Posterior cingulate gyrus (tissue), 11 donors: ENCODE measurements at regions not wholly inside any gene's neighbourhood (a gene's known extent, or its start where the extent isn't known, plus 50 kb on each side); places are given as distances from the start of the nearest gene placed in this dataset.
"Not testable (repeated sequence)": the region's sequence is repeated elsewhere in the genome, so short reads cannot be mapped to it uniquely, and the experiment has no call there.

Source experiments
- DNase-seq, 10 donors: peaks; one replicate each; pipeline versions ENCODE4 v3.0.0 to v3.0.0-alpha.2; 2020 to 2021; ENCODE audit warnings: mixed read lengths in 3 of 10
- intact Hi-C: fragments of 100-400 bp; cut with DNase I; formaldehyde crosslinking; loops from one replicate; pipeline ENCODE4 v1.15.1; 2023

DNA sequence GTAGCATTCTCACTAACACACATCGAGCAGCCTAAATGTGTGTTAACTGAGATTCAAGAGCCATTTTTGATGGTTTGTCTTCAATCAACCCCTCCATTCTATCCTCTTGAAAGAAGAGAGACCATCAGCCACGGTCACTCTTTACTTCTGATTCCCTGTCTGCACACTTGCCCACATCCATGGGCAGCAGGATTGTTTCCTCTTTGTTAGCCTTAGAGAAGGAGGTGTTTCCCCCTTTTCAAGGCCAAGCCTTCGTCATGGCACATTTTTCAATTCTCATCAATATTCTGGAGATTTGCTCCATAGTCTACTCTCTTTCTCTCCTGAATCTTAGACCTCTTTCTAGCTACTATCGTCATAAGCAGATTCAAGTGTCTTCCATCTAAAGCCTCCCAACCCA is 522.4 kb upstream of the NAALADL2 start:
- DNase-seq: no peak
- intact Hi-C loops: no loop called here

DNA sequence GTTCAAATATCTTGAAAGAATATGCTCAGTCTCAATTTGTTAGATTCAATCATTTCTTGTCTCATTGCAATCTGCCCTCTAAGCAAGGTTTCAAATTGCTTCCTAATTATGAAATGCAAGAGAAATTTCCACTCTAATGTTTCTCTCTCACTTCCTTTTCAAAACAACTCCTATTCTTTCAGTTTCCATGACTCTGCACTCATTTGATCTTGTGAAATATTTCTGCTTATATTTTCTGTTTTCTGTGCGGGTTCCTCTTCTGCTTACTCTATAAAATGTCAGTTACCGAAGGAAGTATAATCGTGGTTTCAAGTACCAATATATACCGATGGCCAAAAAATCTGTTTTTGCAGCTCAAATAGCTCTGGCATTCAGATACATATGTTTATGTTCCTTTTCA is 521.9 kb upstream of the NAALADL2 start:
- no peak for DNase-seq

GRCh38 chr3:174340624-174341587 is 518.2 kb upstream of the NAALADL2 start:
- intact Hi-C loops: no loop called here
- no peak for DNase-seq

More for the DNA sequence above, 521.9 kb upstream of the NAALADL2 start:
- intact Hi-C loops: no loop called here

GRCh38 chr3:174342171-174342570 is 517.0 kb upstream of the NAALADL2 start:
- DNase-seq: no peak
- intact Hi-C loops: no loop called here

DNA sequence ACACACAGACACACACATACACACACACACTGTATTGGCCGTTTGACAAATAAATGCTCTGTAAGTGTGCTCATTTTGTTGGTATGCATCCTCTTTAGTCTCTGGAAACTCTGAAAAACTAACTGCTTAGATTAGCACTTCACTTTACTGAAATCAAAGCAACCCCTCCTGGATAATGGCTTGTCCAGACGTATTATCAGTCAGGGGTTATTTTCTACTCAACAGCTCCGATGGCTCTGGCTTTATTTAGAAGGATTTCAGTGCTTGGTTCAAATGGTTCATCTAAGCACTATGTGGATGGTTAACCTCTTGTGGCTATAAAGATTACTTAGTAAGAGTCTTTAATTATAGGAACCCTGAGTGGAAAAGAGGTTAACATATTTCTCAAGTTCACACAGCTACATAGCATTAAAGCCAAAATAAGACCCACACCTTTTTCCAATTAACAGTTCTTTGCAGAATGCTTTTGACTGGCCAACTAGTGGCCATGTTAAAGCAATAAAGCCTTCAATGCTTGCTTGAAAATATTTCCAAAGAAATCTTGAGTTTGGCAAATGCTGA is 516.1 kb upstream of the NAALADL2 start:
- DNase-seq: no peak
- intact Hi-C loops: no loop called here

- intact Hi-C loops: no loop called here
- DNase-seq: no peak
Observed at GRCh38 chr3:174346141-174346540, 513.0 kb upstream of the NAALADL2 start.

- no peak for DNase-seq
- intact Hi-C loops: no loop called here
Observed at GRCh38 chr3:174346571-174346970, 512.6 kb upstream of the NAALADL2 start.

GRCh38 chr3:174347474-174348138 is 511.5 kb upstream of the NAALADL2 start:
- intact Hi-C loops: no loop called here
- DNase-seq: no peak

DNA sequence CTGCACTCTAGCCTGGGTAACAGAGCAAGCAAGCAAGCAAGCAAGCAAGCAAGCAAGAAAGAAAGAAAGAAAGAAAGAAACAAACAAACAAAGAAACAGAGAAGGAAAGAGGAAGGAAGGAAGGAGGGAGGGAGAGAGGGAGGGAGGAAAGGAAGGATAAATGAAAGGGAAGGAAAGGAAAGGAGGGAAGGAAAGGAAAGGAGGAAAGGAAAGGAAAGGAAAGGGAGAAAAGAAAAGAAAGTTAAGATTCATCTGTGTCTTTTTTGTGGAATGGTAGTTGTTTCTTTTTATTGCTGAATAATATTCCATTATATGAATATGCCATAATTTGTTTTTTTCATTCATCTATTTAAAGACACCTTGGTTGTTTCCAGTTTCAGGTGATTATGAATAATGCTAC is 506.9 kb upstream of the NAALADL2 start:
- intact Hi-C loops: no loop called here
- DNase-seq: no peak

GRCh38 chr3:174355505-174355904 is 503.6 kb upstream of the NAALADL2 start:
- intact Hi-C loops: no loop called here
- no peak for DNase-seq

- intact Hi-C loops: no loop called here
- no peak for DNase-seq
Observed at GRCh38 chr3:174356596-174356995, 502.5 kb upstream of the NAALADL2 start.

DNA sequence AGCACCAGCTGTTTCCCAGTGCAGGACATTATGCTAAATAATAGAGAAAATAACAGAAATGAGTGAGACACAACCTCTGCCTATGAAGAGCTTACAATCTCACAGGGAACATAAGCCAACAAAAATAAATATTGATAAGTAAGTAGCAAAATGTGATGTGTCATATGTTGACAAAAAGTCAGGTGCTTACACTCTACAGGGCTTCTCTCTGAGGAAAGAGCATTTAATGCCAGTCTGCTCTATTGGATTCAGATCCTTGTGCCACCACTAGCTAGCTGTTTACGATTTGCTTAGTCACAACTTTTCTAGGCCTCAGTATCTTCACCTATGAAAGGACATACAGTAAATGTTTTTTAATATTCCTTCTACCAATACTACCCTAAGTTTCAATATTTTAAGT is 500.9 kb upstream of the NAALADL2 start:
- intact Hi-C loops: no loop called here
- no peak for DNase-seq

DNA sequence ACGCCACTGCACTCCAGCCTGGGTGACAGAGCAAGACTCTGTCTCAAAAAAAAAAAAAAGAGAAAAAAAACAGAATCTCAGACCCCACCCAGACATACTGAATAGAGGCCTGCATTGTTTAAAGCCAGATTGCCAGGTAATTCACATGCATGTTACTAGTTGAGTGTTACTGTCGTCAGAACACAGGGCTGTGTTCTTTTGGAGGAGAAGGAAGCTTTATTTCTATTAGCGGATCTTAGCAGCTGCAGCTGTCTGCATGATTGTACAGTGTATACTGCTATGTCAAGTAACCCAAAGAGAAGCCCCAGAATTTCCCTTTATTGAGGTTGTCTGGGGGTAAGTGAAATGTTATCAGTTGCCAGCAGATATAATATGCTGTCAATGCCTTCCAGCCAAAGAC is 496.6 kb upstream of the NAALADL2 start:
- DNase-seq: no peak
- intact Hi-C loops: no loop called here

GRCh38 chr3:174363256-174363655 is 495.9 kb upstream of the NAALADL2 start:
- intact Hi-C loops: no loop called here
- no peak for DNase-seq

DNA sequence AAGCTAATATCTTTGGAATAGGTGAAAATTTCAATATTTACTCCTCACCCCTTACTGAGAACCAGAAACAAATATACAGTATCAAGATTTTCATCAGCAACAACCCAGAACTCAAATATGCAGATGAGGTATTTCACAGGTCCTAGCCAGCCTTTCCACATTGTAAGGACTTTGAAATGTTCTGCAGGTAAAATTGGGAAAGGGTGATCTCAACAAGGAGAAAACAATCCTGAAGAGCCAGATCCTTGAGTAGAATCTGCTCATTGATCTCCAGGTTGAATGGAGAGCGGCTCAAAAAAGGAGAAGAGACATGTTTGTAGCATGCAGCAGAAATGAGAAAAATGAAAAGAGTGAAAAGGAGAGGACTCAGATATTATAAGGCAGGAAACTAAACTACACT is 493.3 kb upstream of the NAALADL2 start:
- intact Hi-C loops: no loop called here
- DNase-seq: no peak

DNA sequence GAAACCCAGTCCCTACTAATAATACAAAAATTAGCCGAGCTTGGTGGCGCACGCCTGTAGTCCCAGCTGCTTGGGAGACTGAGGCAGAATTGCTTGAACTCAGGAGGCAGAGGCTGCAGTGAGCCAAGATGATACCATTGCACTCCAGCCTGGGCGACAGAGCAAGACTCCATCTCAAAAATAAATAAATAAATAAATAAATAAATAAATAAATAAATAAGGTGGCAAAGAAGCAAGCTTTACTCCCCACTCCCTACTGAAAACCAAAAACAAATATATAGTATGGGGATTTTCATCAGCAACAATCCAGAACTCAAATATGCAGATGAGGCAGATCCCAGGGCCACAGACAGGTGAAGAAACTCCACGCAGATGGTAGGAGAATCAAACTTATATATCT is 492.2 kb upstream of the NAALADL2 start:
- intact Hi-C loops, DNase-seq: not testable (repeated sequence)

GRCh38 chr3:174376346-174376745 is 482.8 kb upstream of the NAALADL2 start:
- intact Hi-C loops: no loop called here
- no peak for DNase-seq

GRCh38 chr3:174377096-174377495 is 482.0 kb upstream of the NAALADL2 start:
- peak in 2 of 10 donors; percentile 59 to 72 for DNase-seq
- intact Hi-C loops: no loop called here

DNA sequence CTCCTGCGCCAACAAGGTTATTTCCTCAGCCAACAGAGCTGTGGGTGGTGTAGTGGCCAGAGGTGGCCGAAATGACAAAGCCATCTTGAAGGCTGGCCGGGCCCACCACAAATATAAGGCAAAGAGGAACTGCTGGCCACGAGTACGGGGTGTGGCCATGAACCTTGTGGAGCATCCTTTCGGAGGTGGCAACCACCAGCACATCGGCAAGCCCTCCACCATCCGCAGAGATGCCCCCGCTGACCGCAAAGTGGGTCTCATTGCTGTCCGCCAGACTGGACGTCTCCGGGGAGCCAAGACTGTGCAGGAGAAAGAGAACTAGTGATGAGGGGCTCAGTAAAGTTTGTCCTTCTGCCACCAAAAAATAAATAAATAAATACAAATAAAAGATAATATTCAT is 481.4 kb upstream of the NAALADL2 start:
- peak in 2 of 10 donors; percentile 52 to 66 for DNase-seq
- intact Hi-C loops: no loop called here

DNA sequence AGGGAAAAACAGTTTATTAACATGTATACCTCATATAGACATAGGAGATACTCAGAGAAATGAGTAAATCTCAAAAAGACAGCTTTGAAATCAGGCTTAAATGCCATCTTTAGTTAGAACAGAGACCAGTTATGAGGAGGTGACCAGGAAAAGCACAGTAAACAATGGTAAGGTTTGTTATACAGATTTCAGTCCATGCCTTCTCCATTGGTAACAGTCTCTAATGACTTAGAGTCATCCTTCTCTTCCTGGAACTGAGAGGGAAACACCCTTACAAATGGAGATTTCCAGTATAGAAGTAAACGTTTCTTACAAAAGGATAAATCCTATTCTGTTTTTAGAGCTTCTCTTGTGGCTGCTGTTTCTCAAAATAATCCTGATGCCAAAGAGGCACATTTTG is 476.3 kb upstream of the NAALADL2 start:
- intact Hi-C loops: no loop called here
- no peak for DNase-seq

DNA sequence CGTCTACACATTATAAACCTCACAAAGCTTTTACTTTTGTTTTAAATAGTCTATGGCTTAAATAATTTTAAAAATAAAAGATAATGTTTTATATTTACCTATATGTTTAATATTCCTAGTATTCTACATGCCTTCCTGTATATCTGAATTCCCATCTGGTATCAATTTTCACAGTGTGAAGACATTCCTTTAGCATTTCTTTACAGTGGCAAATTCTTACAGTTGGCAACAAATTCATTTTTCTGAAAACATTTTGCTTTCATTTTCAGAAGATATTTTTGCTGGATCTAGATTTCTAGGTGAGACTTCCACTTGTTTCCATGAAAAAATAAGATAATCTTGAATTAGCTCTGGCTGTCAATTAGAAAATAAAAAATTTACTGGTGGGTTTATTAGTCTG is 471.4 kb upstream of the NAALADL2 start:
- intact Hi-C loops: no loop called here
- DNase-seq: no peak

GRCh38 chr3:174397848-174398247 is 461.3 kb upstream of the NAALADL2 start:
- no peak for DNase-seq
- intact Hi-C loops: no loop called here
